Fibroblast of lung (primary cell): ENCODE measurements at regions not wholly inside any gene's neighbourhood (a gene's known extent, or its start where the extent isn't known, plus 50 kb on each side); places are given as distances from the start of the nearest gene placed in this dataset.

ENCODE experiments used
- DNase-seq, 2 donors: peaks; one replicate each; pipeline versions ENCODE4 v3.0.0 to v3.0.0-alpha.2; 2010; ENCODE audit warnings: low read depth in 2 of 2
- H2AFZ ChIP-seq: 2 replicates; pipeline ENCODE4 v1.5.1; 2012; ENCODE audit warnings: low read length, control low read depth, inconsistent platforms
- H3K27ac ChIP-seq: 2 replicates; pipeline ENCODE4 v1.5.1; 2011; ENCODE audit warnings: low read length, control low read depth; ENCODE audit not compliant: insufficient read depth
- H3K27me3 ChIP-seq: 2 replicates; pipeline ENCODE4 v1.5.1; 2011; ENCODE audit warnings: mild to moderate bottlenecking, low read length; ENCODE audit not compliant: control insufficient read depth, insufficient read depth
- H3K36me3 ChIP-seq: 2 replicates; pipeline ENCODE4 v1.5.1; 2011; ENCODE audit warnings: low read length; ENCODE audit not compliant: control insufficient read depth, insufficient read depth
- H3K4me1 ChIP-seq: 2 replicates; pipeline ENCODE4 v1.5.1; 2011; ENCODE audit warnings: low read length; ENCODE audit not compliant: control insufficient read depth, insufficient read depth; ENCODE audit errors: extremely low read depth
- H3K4me2 ChIP-seq: 2 replicates; pipeline ENCODE4 v1.5.1; 2011; ENCODE audit warnings: low read length, control low read depth; ENCODE audit not compliant: insufficient read depth; ENCODE audit errors: extremely low read depth
- H3K4me3 ChIP-seq, 4 experiments: fragments of 200-600 bp in 1 of 4; sonication (generic) in 1 of 4; replicated peaks in 1 of 4; 2 replicates each; pipeline ENCODE4 v1.5.1; 2011 to 2016; ENCODE audit warnings: low read length in 4 of 4, low read depth in 3 of 4, mild to moderate bottlenecking in 3 of 4, control low read depth in 2 of 4, inconsistent platforms in 1 of 4, mixed read lengths in 1 of 4; ENCODE audit not compliant: insufficient read depth in 1 of 4; ENCODE audit errors: control extremely low read depth in 1 of 4
- H3K79me2 ChIP-seq: 2 replicates; pipeline ENCODE4 v1.5.1; 2012; ENCODE audit warnings: mild to moderate bottlenecking, low read length, inconsistent platforms; ENCODE audit not compliant: control insufficient read depth, insufficient read depth
- H3K9ac ChIP-seq: 2 replicates; pipeline ENCODE4 v1.5.1; 2011; ENCODE audit warnings: mild to moderate bottlenecking, low read length, control low read depth; ENCODE audit not compliant: insufficient read depth
- H3K9me3 ChIP-seq: 2 replicates; pipeline ENCODE4 v1.5.1; 2012; ENCODE audit warnings: low read depth, low read length; ENCODE audit not compliant: control insufficient read depth, insufficient read depth
- H4K20me1 ChIP-seq: 2 replicates; pipeline ENCODE4 v1.5.1; 2011; ENCODE audit warnings: low read length; ENCODE audit not compliant: control insufficient read depth, insufficient read depth; ENCODE audit errors: extremely low read depth
- CTCF ChIP-seq, 2 donors: IDR thresholded peaks in 1 of 2; conservative IDR thresholded peaks in 1 of 2; 1 replicate in 1 of 2; 2 replicates in 1 of 2; pipeline ENCODE4 v1.5.1; 2011 to 2012; ENCODE audit warnings: low read length in 2 of 2, control low read depth in 1 of 2, inconsistent platforms in 1 of 2, low read depth in 1 of 2, mild to moderate bottlenecking in 1 of 2
- EZH2 ChIP-seq: IDR thresholded peaks from 2 replicates; pipeline ENCODE4 v1.5.1; 2012; ENCODE audit warnings: low read length, control low read depth, mild to moderate bottlenecking; ENCODE audit errors: missing control alignments

- Histone ChIP-seq H3K4me1 (no peaks in the 10 kb centered on the region), H3K27ac (no peak overlapping the region)
- TF ChIP-seq CTCF (conservative IDR thresholded peaks at IDR 0.05 in 1 of 2, IDR thresholded peaks at IDR 0.05 in 1 of 2; ENCODE audit: low read depth in 1 of 2, low read length in 2 of 2) (no peak), EZH2 (no peak)
Measured at GRCh38 chrX:148215726-148216125, 234.6 kb downstream of the FMR1NB start.

GRCh38 chrX:148223361-148223760 is 242.2 kb downstream of the FMR1NB start:
- no peak for DNase-seq
- Histone ChIP-seq H3K27ac (no peak overlapping the region), H3K4me1 (no peaks in the 10 kb centered on the region), H3K4me2 (no peak overlapping the region), H3K9me3 (no peaks in the 10 kb centered on the region), H2AFZ (no peak overlapping the region), H4K20me1 (no peaks in the 10 kb centered on the region), H3K79me2 (no peaks in the 10 kb centered on the region), H3K4me3 (no peak overlapping the region), H3K36me3 (no peaks in the 10 kb centered on the region), H3K9ac (no peak overlapping the region), H3K27me3 (no peaks in the 10 kb centered on the region)
- TF ChIP-seq CTCF (conservative IDR thresholded peaks at IDR 0.05 in 1 of 2, IDR thresholded peaks at IDR 0.05 in 1 of 2; ENCODE audit: low read depth in 1 of 2, low read length in 2 of 2) (no peak), EZH2 (no peak)

More at GRCh38 chrX:148215726-148216125, 234.6 kb downstream of the FMR1NB start:
- DNase-seq = no peak
- no peak overlapping the region for H2AFZ ChIP-seq
- H3K27me3 ChIP-seq = no peaks in the 10 kb centered on the region
- no peak overlapping the region for H3K4me2 ChIP-seq
- H3K36me3 ChIP-seq = no peaks in the 10 kb centered on the region
- H3K79me2 ChIP-seq = no peaks in the 10 kb centered on the region
- no peaks in the 10 kb centered on the region for H4K20me1 ChIP-seq
- no peak overlapping the region for H3K9ac ChIP-seq
- H3K4me3 ChIP-seq = no peak overlapping the region
- no peaks in the 10 kb centered on the region for H3K9me3 ChIP-seq

GRCh38 chrX:148228521-148228920 is 247.4 kb downstream of the FMR1NB start:
- Histone ChIP-seq H3K27ac (no peak overlapping the region), H3K4me2 (no peak overlapping the region), H3K4me3 (no peak overlapping the region), H3K27me3 (no peaks in the 10 kb centered on the region), H3K4me1 (no peaks in the 10 kb centered on the region), H3K79me2 (no peaks in the 10 kb centered on the region), H3K36me3 (no peaks in the 10 kb centered on the region), H3K9me3 (no peaks in the 10 kb centered on the region), H2AFZ (no peak overlapping the region), H4K20me1 (no peaks in the 10 kb centered on the region), H3K9ac (no peak overlapping the region)
- no peak for DNase-seq
- TF ChIP-seq EZH2 = no peak
- no peak for TF ChIP-seq CTCF (conservative IDR thresholded peaks at IDR 0.05 in 1 of 2, IDR thresholded peaks at IDR 0.05 in 1 of 2; ENCODE audit: low read depth in 1 of 2, low read length in 2 of 2)
